ENCODE measurements at regions not wholly inside any gene's neighbourhood (a gene's known extent, or its start where the extent isn't known, plus 50 kb on each side); places are given as distances from the start of the nearest gene placed in this dataset.

DNA sequence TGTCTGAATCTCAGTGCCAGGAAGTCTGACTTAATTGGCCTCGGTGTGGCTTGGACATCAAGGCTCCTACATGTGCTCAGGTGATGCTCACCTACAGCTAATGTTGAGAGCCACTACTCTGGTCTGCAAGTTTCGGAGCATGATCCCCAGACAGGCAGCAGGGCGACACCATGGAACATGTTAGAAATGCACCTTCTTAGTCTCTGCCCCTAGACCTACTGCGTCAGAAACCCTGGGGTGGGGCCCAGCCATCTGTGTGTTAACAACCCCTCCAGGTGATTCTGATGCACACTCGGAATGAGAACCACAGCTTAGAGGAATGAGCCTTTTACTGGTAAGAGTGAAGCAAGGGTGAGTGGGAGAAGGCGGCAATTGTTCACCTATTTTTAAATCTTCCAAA, 86.9 kb upstream of the NABP1 start:
- TF ChIP-seq, protein P1, sequence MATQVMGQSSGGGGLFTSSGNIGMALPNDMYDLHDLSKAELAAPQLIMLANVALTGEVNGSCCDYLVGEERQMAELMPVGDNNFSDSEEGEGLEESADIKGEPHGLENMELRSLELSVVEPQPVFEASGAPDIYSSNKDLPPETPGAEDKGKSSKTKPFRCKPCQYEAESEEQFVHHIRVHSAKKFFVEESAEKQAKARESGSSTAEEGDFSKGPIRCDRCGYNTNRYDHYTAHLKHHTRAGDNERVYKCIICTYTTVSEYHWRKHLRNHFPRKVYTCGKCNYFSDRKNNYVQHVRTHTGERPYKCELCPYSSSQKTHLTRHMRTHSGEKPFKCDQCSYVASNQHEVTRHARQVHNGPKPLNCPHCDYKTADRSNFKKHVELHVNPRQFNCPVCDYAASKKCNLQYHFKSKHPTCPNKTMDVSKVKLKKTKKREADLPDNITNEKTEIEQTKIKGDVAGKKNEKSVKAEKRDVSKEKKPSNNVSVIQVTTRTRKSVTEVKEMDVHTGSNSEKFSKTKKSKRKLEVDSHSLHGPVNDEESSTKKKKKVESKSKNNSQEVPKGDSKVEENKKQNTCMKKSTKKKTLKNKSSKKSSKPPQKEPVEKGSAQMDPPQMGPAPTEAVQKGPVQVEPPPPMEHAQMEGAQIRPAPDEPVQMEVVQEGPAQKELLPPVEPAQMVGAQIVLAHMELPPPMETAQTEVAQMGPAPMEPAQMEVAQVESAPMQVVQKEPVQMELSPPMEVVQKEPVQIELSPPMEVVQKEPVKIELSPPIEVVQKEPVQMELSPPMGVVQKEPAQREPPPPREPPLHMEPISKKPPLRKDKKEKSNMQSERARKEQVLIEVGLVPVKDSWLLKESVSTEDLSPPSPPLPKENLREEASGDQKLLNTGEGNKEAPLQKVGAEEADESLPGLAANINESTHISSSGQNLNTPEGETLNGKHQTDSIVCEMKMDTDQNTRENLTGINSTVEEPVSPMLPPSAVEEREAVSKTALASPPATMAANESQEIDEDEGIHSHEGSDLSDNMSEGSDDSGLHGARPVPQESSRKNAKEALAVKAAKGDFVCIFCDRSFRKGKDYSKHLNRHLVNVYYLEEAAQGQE (IDR thresholded peaks at IDR 0.05; ENCODE audit: insufficient replicate concordance, low read depth), result no peak
- no peak for TF ChIP-seq POLR2AphosphoS5 (IDR thresholded peaks at IDR 0.05; ENCODE audit: low read depth)
- TF ChIP-seq, protein P2, sequence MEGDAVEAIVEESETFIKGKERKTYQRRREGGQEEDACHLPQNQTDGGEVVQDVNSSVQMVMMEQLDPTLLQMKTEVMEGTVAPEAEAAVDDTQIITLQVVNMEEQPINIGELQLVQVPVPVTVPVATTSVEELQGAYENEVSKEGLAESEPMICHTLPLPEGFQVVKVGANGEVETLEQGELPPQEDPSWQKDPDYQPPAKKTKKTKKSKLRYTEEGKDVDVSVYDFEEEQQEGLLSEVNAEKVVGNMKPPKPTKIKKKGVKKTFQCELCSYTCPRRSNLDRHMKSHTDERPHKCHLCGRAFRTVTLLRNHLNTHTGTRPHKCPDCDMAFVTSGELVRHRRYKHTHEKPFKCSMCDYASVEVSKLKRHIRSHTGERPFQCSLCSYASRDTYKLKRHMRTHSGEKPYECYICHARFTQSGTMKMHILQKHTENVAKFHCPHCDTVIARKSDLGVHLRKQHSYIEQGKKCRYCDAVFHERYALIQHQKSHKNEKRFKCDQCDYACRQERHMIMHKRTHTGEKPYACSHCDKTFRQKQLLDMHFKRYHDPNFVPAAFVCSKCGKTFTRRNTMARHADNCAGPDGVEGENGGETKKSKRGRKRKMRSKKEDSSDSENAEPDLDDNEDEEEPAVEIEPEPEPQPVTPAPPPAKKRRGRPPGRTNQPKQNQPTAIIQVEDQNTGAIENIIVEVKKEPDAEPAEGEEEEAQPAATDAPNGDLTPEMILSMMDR (IDR thresholded peaks at IDR 0.05; ENCODE audit: insufficient read depth, low read length), result no peak
- TF ChIP-seq SPI1 (IDR thresholded peaks at IDR 0.05; ENCODE audit: borderline replicate concordance, low read depth), result no peak

Data from HL-60 (cell line).